ENCODE measurements at regions not wholly inside any gene's neighbourhood (a gene's known extent, or its start where the extent isn't known, plus 50 kb on each side); places are given as distances from the start of the nearest gene placed in this dataset.
"Not testable (repeated sequence)": the region's sequence is repeated elsewhere in the genome, so short reads cannot be mapped to it uniquely, and the experiment has no call there.

- TF ChIP-seq CTCF (conservative IDR thresholded peaks at IDR 0.05; ENCODE audit: control insufficient read depth, insufficient read depth, low read depth, low read length): no peak
- DNase-seq (ENCODE audit: low read depth): no peak
These were observed 129.5 kb downstream of the KIF26A start for GRCh38 chr14:104267895-104268294.

GRCh38 chr14:104268295-104268694 lies 129.9 kb downstream of the KIF26A start:
- TF ChIP-seq CTCF (conservative IDR thresholded peaks at IDR 0.05; ENCODE audit: control insufficient read depth, insufficient read depth, low read depth, low read length): no peak
- DNase-seq (ENCODE audit: low read depth): no peak
- no peak overlapping the region for H3K4me3 ChIP-seq (ENCODE audit: control insufficient read depth, low read depth, low read length)

More at GRCh38 chr14:104267895-104268294, 129.5 kb downstream of the KIF26A start:
- H3K4me3 ChIP-seq (ENCODE audit: control insufficient read depth, low read depth, low read length): no peak overlapping the region

- no peak overlapping the region for H3K4me3 ChIP-seq (ENCODE audit: control insufficient read depth, low read depth, low read length)
- no peak for DNase-seq (ENCODE audit: low read depth)
- TF ChIP-seq CTCF (conservative IDR thresholded peaks at IDR 0.05; ENCODE audit: control insufficient read depth, insufficient read depth, low read depth, low read length): no peak
These were observed 130.5 kb downstream of the KIF26A start for GRCh38 chr14:104268725-104269436.

GRCh38 chr14:104269511-104270241 lies 131.3 kb downstream of the KIF26A start:
- H3K4me3 ChIP-seq (ENCODE audit: control insufficient read depth, low read depth, low read length); DNase-seq (ENCODE audit: low read depth): not testable (repeated sequence)

- H3K4me3 ChIP-seq (ENCODE audit: control insufficient read depth, low read depth, low read length): no peak overlapping the region
- no peak for TF ChIP-seq CTCF (conservative IDR thresholded peaks at IDR 0.05; ENCODE audit: control insufficient read depth, insufficient read depth, low read depth, low read length)
- DNase-seq (ENCODE audit: low read depth): peak; percentile 3
These were observed 133.0 kb downstream of the KIF26A start for GRCh38 chr14:104271391-104271790.

- H3K4me3 ChIP-seq (ENCODE audit: control insufficient read depth, low read depth, low read length): no peak overlapping the region
- TF ChIP-seq CTCF (conservative IDR thresholded peaks at IDR 0.05; ENCODE audit: control insufficient read depth, insufficient read depth, low read depth, low read length): no peak
- DNase-seq (ENCODE audit: low read depth): peak; percentile 3
These were observed 136.4 kb downstream of the KIF26A start for GRCh38 chr14:104274806-104275205.

- TF ChIP-seq CTCF (conservative IDR thresholded peaks at IDR 0.05; ENCODE audit: control insufficient read depth, insufficient read depth, low read depth, low read length): no peak
- H3K4me3 ChIP-seq (ENCODE audit: control insufficient read depth, low read depth, low read length): no peak overlapping the region
- DNase-seq (ENCODE audit: low read depth): no peak
These were observed 139.2 kb downstream of the KIF26A start for GRCh38 chr14:104277416-104278213.
